PC-9 (cell line): ENCODE measurements at regions not wholly inside any gene's neighbourhood (a gene's known extent, or its start where the extent isn't known, plus 50 kb on each side); places are given as distances from the start of the nearest gene placed in this dataset.

ENCODE experiments used
- BruUV-seq: library from RNA; stranded (reverse); fragments of 400-500 nt; replicated peaks from 2 replicates; lab custom pipeline; 2021; lab: Mats Ljungman, UMichigan
- CTCF ChIA-PET: fragments of 300-600 bp; sonication (Branson Sonifier 250); formaldehyde crosslinking; loops from one replicate; lab custom pipeline; 2022; ENCODE audit warnings: antibody characterized with exemption; lab: Charles Lee
- POLR2A ChIA-PET: fragments of 300-600 bp; sonication (Branson Sonifier 250); formaldehyde crosslinking; loops from one replicate; lab custom pipeline; 2022; ENCODE audit warnings: antibody characterized with exemption; ENCODE audit not compliant: unreplicated experiment; lab: Charles Lee
- DNase-seq, 2 experiments: peaks; one replicate each; pipeline versions ENCODE4 v3.0.0 to v3.0.0-alpha.2; 2015 to 2022; ENCODE audit warnings: mixed read lengths in 1 of 2
- H2AFZ ChIP-seq: fragments of 200-600 bp; sonication (generic); 2 replicates; pipeline ENCODE4 v1.8.1; 2017; ENCODE audit warnings: antibody characterized with exemption
- H3F3A ChIP-seq: fragments of 200-600 bp; sonication (generic); 2 replicates; pipeline ENCODE4 v1.8.1; 2017; ENCODE audit warnings: antibody characterized with exemption, mild to moderate bottlenecking, low read depth; ENCODE audit not compliant: insufficient read depth
- H3K27ac ChIP-seq: fragments of 200-600 bp; sonication (generic); 2 replicates; pipeline ENCODE4 v1.6.1; 2016; ENCODE audit warnings: mixed run types
- H3K27me3 ChIP-seq: fragments of 200-600 bp; sonication (generic); 2 replicates; pipeline ENCODE4 v1.6.1; 2016; ENCODE audit warnings: low read depth, mixed run types; ENCODE audit not compliant: insufficient read depth
- H3K36me3 ChIP-seq: fragments of 200-600 bp; sonication (generic); 2 replicates; pipeline ENCODE4 v1.6.1; 2016; ENCODE audit warnings: low read depth, mixed run types
- H3K4me1 ChIP-seq: fragments of 200-600 bp; sonication (generic); replicated peaks from 2 replicates; pipeline ENCODE4 v1.6.1; 2016; ENCODE audit warnings: mixed run types; ENCODE audit not compliant: insufficient read depth
- H3K4me2 ChIP-seq: fragments of 200-600 bp; sonication (generic); 2 replicates; pipeline ENCODE4 v1.6.1; 2017; ENCODE audit warnings: mixed run types
- H3K4me3 ChIP-seq: fragments of 200-600 bp; sonication (generic); 2 replicates; pipeline ENCODE4 v1.6.1; 2016; ENCODE audit warnings: mixed run types
- H3K79me2 ChIP-seq: fragments of 200-600 bp; sonication (generic); 2 replicates; pipeline ENCODE4 v1.6.1; 2017; ENCODE audit warnings: low read depth, mixed run types
- H3K9me2 ChIP-seq: fragments of 200-600 bp; sonication (generic); 2 replicates; pipeline ENCODE4 v1.8.1; 2017; ENCODE audit warnings: mild to moderate bottlenecking; ENCODE audit not compliant: insufficient read depth
- H3K9me3 ChIP-seq: fragments of 200-600 bp; sonication (generic); 2 replicates; pipeline ENCODE4 v1.8.1; 2016; ENCODE audit warnings: low read depth; ENCODE audit not compliant: insufficient read depth
- H4K20me1 ChIP-seq: fragments of 200-600 bp; sonication (generic); 2 replicates; pipeline ENCODE4 v1.8.1; 2017; ENCODE audit not compliant: insufficient read depth
- EZH2 ChIP-seq: fragments of 200-600 bp; sonication (generic); IDR thresholded peaks from 2 replicates; pipeline ENCODE4 v1.8.0; 2017; ENCODE audit warnings: antibody characterized with exemption, low read depth
- intact Hi-C: fragments of 100-400 bp; cut with micrococcal nuclease; formaldehyde crosslinking; loops from one replicate; pipeline ENCODE4 v1.10.0; 2022; ENCODE audit not compliant: unreplicated experiment
- TF ChIP-seq, protein P1 (sequence below): fragments of 200-600 bp; sonication (generic); conservative IDR thresholded peaks from 2 replicates; pipeline ENCODE4 v1.6.1; 2017; ENCODE audit warnings: mixed run types, antibody characterized with exemption, mild to moderate bottlenecking, moderate library complexity

- Histone ChIP-seq H3K9me2 (no peaks in the 10 kb centered on the region; the same call in 1 of the 2 replicates), H3K9me3 (no peaks in the 10 kb centered on the region), H3K79me2 (no peaks in the 10 kb centered on the region), H3K4me3 (no peak overlapping the region), H2AFZ (no peak overlapping the region), H3K4me1 (peaks cover 12% of the 10 kb centered on the region), H3K36me3 (no peaks in the 10 kb centered on the region), H4K20me1 (no peaks in the 10 kb centered on the region), H3K27ac (no peak overlapping the region), H3K4me2 (peak overlapping the region; percentile 1; the same call in 1 of the 2 replicates), H3K27me3 (no peaks in the 10 kb centered on the region), H3F3A (no peaks in the 10 kb centered on the region)
- peak; percentile 74 to 91 for DNase-seq
- intact Hi-C loops, result loop anchor here (2.0 to 5.0 kb wide), 2 partner anchors 40 to 57 kb away; no protein-coding TSS in a partner anchor
- POLR2A ChIA-PET, result interaction anchor here (0.6 to 0.7 kb wide), 5 partner anchors 10 to 421 kb away, joined by 3 to 6 read pairs (median 4); partner anchors contain the start of gene SERTAD2
- BruUV-seq, result no TSS peak
- TF ChIP-seq EZH2, result no peak
- TF ChIP-seq, protein P1, sequence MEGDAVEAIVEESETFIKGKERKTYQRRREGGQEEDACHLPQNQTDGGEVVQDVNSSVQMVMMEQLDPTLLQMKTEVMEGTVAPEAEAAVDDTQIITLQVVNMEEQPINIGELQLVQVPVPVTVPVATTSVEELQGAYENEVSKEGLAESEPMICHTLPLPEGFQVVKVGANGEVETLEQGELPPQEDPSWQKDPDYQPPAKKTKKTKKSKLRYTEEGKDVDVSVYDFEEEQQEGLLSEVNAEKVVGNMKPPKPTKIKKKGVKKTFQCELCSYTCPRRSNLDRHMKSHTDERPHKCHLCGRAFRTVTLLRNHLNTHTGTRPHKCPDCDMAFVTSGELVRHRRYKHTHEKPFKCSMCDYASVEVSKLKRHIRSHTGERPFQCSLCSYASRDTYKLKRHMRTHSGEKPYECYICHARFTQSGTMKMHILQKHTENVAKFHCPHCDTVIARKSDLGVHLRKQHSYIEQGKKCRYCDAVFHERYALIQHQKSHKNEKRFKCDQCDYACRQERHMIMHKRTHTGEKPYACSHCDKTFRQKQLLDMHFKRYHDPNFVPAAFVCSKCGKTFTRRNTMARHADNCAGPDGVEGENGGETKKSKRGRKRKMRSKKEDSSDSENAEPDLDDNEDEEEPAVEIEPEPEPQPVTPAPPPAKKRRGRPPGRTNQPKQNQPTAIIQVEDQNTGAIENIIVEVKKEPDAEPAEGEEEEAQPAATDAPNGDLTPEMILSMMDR, result no peak
- CTCF ChIA-PET, result interaction anchor here (0.7 kb wide), 1 partner anchor 24 kb away, joined by 4 read pairs; no protein-coding TSS in a partner anchor
Measured at GRCh38 chr2:64807417-64807816, 153.7 kb upstream of the SERTAD2 start.

GRCh38 chr2:64808092-64808491 lies 154.4 kb upstream of the SERTAD2 start:
- Histone ChIP-seq H3K36me3 (no peaks in the 10 kb centered on the region), H3K27ac (no peak overlapping the region), H2AFZ (no peak overlapping the region), H3K4me3 (no peak overlapping the region), H3K9me3 (no peaks in the 10 kb centered on the region), H4K20me1 (no peaks in the 10 kb centered on the region), H3K79me2 (no peaks in the 10 kb centered on the region), H3K4me2 (no peak overlapping the region), H3F3A (no peaks in the 10 kb centered on the region), H3K27me3 (no peaks in the 10 kb centered on the region), H3K4me1 (peaks cover 12% of the 10 kb centered on the region), H3K9me2 (no peaks in the 10 kb centered on the region; the same call in 1 of the 2 replicates)
- ChIA-PET POLR2A (interaction anchor here (0.6 kb wide), 1 partner anchor 22 kb away, joined by 8 read pairs; no protein-coding TSS in a partner anchor), CTCF (interaction anchor here (0.7 kb wide), 1 partner anchor 23 kb away, joined by 4 read pairs; no protein-coding TSS in a partner anchor)
- BruUV-seq, result no TSS peak
- no peak for DNase-seq
- TF ChIP-seq, protein P1, result no peak
- no peak for TF ChIP-seq EZH2
- intact Hi-C loops, result loop anchor here (5.0 kb wide), 1 partner anchor 41 kb away; no protein-coding TSS in a partner anchor

DNA sequence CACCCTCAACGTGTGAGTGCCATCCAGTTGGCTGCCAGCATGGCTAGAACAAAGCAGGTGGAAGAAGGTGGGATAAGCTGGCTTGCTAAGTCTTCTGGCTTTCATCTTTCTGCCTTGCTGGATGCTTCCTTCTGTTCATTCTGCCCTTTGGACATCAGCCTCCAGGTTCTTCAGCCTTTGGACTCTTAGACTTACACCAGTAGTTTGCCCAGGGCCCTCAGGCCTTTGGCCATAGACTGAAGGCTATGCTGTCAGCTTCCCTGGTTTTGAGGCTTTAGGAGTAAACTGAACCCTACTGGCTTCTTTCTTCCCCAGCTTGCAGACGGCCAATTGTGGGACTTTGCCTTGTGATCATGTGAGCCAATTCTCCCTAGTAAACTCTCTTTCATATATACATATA lies 155.0 kb upstream of the SERTAD2 start:
- Histone ChIP-seq H3F3A (no peaks in the 10 kb centered on the region), H4K20me1 (no peaks in the 10 kb centered on the region), H3K27me3 (no peaks in the 10 kb centered on the region), H3K4me1 (peaks cover 12% of the 10 kb centered on the region), H3K36me3 (no peaks in the 10 kb centered on the region), H3K79me2 (no peaks in the 10 kb centered on the region), H3K4me2 (no peak overlapping the region), H3K9me3 (no peaks in the 10 kb centered on the region), H2AFZ (no peak overlapping the region), H3K27ac (no peak overlapping the region), H3K4me3 (no peak overlapping the region), H3K9me2 (no peaks in the 10 kb centered on the region; the same call in 1 of the 2 replicates)
- DNase-seq, result no peak
- intact Hi-C loops, result loop anchor here (5.0 kb wide), 1 partner anchor 41 kb away; no protein-coding TSS in a partner anchor
- BruUV-seq, result no TSS peak
- POLR2A ChIA-PET, result interaction anchor here (0.6 kb wide), 1 partner anchor 22 kb away, joined by 8 read pairs; no protein-coding TSS in a partner anchor
- TF ChIP-seq, protein P1, result no peak
- TF ChIP-seq EZH2, result no peak
- CTCF ChIA-PET, result no interaction called here
